ENCODE measurements at regions not wholly inside any gene's neighbourhood (a gene's known extent, or its start where the extent isn't known, plus 50 kb on each side); places are given as distances from the start of the nearest gene placed in this dataset.

DNA sequence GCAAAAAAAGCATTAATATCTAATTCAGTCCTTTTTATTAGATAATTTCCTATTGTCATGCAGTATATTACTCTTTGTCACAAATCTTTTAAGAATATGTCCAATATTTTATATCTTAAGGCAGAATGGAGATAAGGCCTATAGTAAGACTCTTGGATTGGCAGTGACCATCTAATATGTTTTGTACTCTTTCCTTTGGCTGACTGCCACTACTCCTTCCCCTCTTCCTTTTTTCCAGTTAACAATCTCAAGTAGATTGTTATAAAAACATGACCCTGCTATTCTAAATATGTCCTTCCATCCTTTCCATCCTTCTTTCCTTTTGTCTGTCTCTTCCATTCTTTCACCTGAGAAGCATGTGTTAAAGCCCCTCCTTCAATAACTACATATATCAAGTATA lies 92.8 kb upstream of the TMEM168 start:
- DNase-seq (ENCODE audit: low spot score): no peak
- TF ChIP-seq, protein P1, sequence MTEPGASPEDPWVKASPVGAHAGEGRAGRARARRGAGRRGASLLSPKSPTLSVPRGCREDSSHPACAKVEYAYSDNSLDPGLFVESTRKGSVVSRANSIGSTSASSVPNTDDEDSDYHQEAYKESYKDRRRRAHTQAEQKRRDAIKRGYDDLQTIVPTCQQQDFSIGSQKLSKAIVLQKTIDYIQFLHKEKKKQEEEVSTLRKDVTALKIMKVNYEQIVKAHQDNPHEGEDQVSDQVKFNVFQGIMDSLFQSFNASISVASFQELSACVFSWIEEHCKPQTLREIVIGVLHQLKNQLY (CRISPR knock-in tag; IDR thresholded peaks at IDR 0.05): no peak
- Mint-ChIP-seq H3K4me3 (no peak overlapping the region), H3K9me3 (peaks cover 19% of the 10 kb centered on the region), H3K27me3 (ENCODE audit: low read depth) (no peaks in the 10 kb centered on the region), H3K27ac (no peak overlapping the region), H3K36me3 (peaks cover 22% of the 10 kb centered on the region), H3K4me1 (no peaks in the 10 kb centered on the region; the same call in 1 of the 2 replicates)
- ChIA-PET POLR2A (interaction anchor here (0.6 kb wide), 1 partner anchor 834 kb away, joined by 3 read pairs; no protein-coding TSS in a partner anchor), CTCF (no interaction called here)
- no peak for ATAC-seq

DNA sequence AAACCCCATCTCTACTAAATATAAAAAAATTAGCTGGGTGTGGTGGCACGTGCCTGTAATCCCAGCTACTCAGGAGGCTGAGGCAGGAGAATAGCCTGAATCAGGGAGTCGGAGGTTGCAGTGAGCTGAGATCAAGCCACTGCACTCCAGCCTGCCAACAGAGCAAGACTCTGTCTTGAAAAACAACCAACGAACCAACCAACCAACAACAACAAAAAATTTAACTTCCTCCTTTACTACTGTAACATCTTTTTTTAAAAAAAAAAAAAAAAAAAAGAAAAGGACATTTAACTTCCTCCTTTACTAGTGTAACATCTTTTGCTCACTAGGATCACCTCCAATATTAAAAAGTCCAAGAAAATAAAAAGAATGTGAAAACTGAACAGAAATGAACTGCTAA lies 92.3 kb upstream of the TMEM168 start:
- peaks cover 19% of the 10 kb centered on the region for H3K9me3 Mint-ChIP-seq
- H3K4me3 Mint-ChIP-seq: no peak overlapping the region
- DNase-seq (ENCODE audit: low spot score) (no peak), ATAC-seq (no peak)
- no peak for TF ChIP-seq SMAD4 (CRISPR knock-in tag; IDR thresholded peaks at IDR 0.05)
- TF ChIP-seq SMAD3 (CRISPR knock-in tag; IDR thresholded peaks at IDR 0.05; ENCODE audit: borderline replicate concordance): no peak
- TF ChIP-seq TEAD4 (CRISPR knock-in tag; IDR thresholded peaks at IDR 0.05): no peak
- TF ChIP-seq, protein P2, sequence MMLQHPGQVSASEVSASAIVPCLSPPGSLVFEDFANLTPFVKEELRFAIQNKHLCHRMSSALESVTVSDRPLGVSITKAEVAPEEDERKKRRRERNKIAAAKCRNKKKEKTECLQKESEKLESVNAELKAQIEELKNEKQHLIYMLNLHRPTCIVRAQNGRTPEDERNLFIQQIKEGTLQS (CRISPR knock-in tag; conservative IDR thresholded peaks at IDR 0.05): no peak
- TF ChIP-seq ZNF416 (CRISPR knock-in tag; IDR thresholded peaks at IDR 0.05): no peak
- no peak for TF ChIP-seq ZNF138 (CRISPR knock-in tag; conservative IDR thresholded peaks at IDR 0.05)
- H3K27me3 Mint-ChIP-seq (ENCODE audit: low read depth): no peaks in the 10 kb centered on the region
- ChIA-PET CTCF (no interaction called here), POLR2A (interaction anchor here (0.6 kb wide), 1 partner anchor 835 kb away, joined by 3 read pairs; no protein-coding TSS in a partner anchor)
- H3K4me1 Mint-ChIP-seq: no peaks in the 10 kb centered on the region; the same call in 1 of the 2 replicates
- H3K27ac Mint-ChIP-seq: no peak overlapping the region
- peaks cover 22% of the 10 kb centered on the region for H3K36me3 Mint-ChIP-seq

- CTCF ChIA-PET: interaction anchor here (2.6 kb wide), 1 partner anchor 13 kb away, joined by 17 read pairs; no protein-coding TSS in a partner anchor
- no peak for ATAC-seq
Observed at GRCh38 chr7:112882022-112882421, 91.8 kb upstream of the TMEM168 start.

More at GRCh38 chr7:112882022-112882421, 91.8 kb upstream of the TMEM168 start:
- Mint-ChIP-seq H3K4me1 (no peaks in the 10 kb centered on the region; the same call in 1 of the 2 replicates), H3K27ac (no peak overlapping the region), H3K9me3 (peaks cover 19% of the 10 kb centered on the region), H3K4me3 (no peak overlapping the region), H3K27me3 (ENCODE audit: low read depth) (no peaks in the 10 kb centered on the region), H3K36me3 (peaks cover 22% of the 10 kb centered on the region)
- POLR2A ChIA-PET: no interaction called here
- TF ChIP-seq, protein P3, sequence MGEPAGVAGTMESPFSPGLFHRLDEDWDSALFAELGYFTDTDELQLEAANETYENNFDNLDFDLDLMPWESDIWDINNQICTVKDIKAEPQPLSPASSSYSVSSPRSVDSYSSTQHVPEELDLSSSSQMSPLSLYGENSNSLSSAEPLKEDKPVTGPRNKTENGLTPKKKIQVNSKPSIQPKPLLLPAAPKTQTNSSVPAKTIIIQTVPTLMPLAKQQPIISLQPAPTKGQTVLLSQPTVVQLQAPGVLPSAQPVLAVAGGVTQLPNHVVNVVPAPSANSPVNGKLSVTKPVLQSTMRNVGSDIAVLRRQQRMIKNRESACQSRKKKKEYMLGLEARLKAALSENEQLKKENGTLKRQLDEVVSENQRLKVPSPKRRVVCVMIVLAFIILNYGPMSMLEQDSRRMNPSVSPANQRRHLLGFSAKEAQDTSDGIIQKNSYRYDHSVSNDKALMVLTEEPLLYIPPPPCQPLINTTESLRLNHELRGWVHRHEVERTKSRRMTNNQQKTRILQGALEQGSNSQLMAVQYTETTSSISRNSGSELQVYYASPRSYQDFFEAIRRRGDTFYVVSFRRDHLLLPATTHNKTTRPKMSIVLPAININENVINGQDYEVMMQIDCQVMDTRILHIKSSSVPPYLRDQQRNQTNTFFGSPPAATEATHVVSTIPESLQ (CRISPR knock-in tag; IDR thresholded peaks at IDR 0.05): no peak
- TF ChIP-seq, protein P4, sequence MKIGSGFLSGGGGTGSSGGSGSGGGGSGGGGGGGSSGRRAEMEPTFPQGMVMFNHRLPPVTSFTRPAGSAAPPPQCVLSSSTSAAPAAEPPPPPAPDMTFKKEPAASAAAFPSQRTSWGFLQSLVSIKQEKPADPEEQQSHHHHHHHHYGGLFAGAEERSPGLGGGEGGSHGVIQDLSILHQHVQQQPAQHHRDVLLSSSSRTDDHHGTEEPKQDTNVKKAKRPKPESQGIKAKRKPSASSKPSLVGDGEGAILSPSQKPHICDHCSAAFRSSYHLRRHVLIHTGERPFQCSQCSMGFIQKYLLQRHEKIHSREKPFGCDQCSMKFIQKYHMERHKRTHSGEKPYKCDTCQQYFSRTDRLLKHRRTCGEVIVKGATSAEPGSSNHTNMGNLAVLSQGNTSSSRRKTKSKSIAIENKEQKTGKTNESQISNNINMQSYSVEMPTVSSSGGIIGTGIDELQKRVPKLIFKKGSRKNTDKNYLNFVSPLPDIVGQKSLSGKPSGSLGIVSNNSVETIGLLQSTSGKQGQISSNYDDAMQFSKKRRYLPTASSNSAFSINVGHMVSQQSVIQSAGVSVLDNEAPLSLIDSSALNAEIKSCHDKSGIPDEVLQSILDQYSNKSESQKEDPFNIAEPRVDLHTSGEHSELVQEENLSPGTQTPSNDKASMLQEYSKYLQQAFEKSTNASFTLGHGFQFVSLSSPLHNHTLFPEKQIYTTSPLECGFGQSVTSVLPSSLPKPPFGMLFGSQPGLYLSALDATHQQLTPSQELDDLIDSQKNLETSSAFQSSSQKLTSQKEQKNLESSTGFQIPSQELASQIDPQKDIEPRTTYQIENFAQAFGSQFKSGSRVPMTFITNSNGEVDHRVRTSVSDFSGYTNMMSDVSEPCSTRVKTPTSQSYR (CRISPR knock-in tag; IDR thresholded peaks at IDR 0.05): no peak
- TF ChIP-seq, protein P5, sequence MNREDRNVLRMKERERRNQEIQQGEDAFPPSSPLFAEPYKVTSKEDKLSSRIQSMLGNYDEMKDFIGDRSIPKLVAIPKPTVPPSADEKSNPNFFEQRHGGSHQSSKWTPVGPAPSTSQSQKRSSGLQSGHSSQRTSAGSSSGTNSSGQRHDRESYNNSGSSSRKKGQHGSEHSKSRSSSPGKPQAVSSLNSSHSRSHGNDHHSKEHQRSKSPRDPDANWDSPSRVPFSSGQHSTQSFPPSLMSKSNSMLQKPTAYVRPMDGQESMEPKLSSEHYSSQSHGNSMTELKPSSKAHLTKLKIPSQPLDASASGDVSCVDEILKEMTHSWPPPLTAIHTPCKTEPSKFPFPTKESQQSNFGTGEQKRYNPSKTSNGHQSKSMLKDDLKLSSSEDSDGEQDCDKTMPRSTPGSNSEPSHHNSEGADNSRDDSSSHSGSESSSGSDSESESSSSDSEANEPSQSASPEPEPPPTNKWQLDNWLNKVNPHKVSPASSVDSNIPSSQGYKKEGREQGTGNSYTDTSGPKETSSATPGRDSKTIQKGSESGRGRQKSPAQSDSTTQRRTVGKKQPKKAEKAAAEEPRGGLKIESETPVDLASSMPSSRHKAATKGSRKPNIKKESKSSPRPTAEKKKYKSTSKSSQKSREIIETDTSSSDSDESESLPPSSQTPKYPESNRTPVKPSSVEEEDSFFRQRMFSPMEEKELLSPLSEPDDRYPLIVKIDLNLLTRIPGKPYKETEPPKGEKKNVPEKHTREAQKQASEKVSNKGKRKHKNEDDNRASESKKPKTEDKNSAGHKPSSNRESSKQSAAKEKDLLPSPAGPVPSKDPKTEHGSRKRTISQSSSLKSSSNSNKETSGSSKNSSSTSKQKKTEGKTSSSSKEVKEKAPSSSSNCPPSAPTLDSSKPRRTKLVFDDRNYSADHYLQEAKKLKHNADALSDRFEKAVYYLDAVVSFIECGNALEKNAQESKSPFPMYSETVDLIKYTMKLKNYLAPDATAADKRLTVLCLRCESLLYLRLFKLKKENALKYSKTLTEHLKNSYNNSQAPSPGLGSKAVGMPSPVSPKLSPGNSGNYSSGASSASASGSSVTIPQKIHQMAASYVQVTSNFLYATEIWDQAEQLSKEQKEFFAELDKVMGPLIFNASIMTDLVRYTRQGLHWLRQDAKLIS (CRISPR knock-in tag; IDR thresholded peaks at IDR 0.05; ENCODE audit: borderline replicate concordance): no peak
- no peak for TF ChIP-seq NFATC4 (CRISPR knock-in tag; IDR thresholded peaks at IDR 0.05)
- no peak for DNase-seq (ENCODE audit: low spot score)

Data from WTC11 (cell line).